Activated CD8-positive, alpha-beta T cell treated with anti-CD3 and anti-CD28 coated beads for 36 hours (primary cell): ENCODE measurements at regions not wholly inside any gene's neighbourhood (a gene's known extent, or its start where the extent isn't known, plus 50 kb on each side); places are given as distances from the start of the nearest gene placed in this dataset.

ENCODE experiments used
- ATAC-seq: fragments of 200-7000 bp; cut with Tn5 transposase; one replicate; pipeline ENCODE4 v1.10.0; 2021; ENCODE audit warnings: mild to moderate bottlenecking, moderate library complexity
- CTCF ChIA-PET: fragments of 350-600 bp; sonication (Branson Sonifier 250); formaldehyde crosslinking; loops from one replicate; lab custom pipeline; 2021; ENCODE audit warnings: antibody characterized with exemption; lab: Charles Lee
- POLR2A ChIA-PET: fragments of 350-600 bp; sonication (Branson Sonifier 250); formaldehyde crosslinking; loops from one replicate; lab custom pipeline; 2021; ENCODE audit warnings: antibody characterized with exemption; lab: Charles Lee
- DNase-seq: peaks from one replicate; pipeline ENCODE4 v3.0.0-alpha.2; 2020
- H3K27ac Mint-ChIP-seq: one replicate; pipeline ENCODE4 v1.8.0; 2021; ENCODE audit warnings: mild to moderate bottlenecking, mixed read lengths
- H3K27me3 Mint-ChIP-seq: one replicate; pipeline ENCODE4 v1.8.0; 2021; ENCODE audit warnings: mixed read lengths
- H3K36me3 Mint-ChIP-seq: one replicate; pipeline ENCODE4 v1.8.0; 2021; ENCODE audit warnings: low read depth, mixed read lengths
- H3K4me1 Mint-ChIP-seq: one replicate; pipeline ENCODE4 v1.8.0; 2021; ENCODE audit warnings: low read depth, mixed read lengths
- H3K4me3 Mint-ChIP-seq: one replicate; pipeline ENCODE4 v1.8.0; 2021; ENCODE audit warnings: mild to moderate bottlenecking, moderate library complexity, mixed read lengths
- H3K9me3 Mint-ChIP-seq: one replicate; pipeline ENCODE4 v1.8.0; 2021; ENCODE audit warnings: mixed read lengths
- CTCF ChIP-seq: fragments of 200-600 bp; IDR thresholded peaks from one replicate; pipeline ENCODE4 v1.8.0; 2022; ENCODE audit warnings: antibody characterized with exemption, mild to moderate bottlenecking
- intact Hi-C: fragments of 100-400 bp; cut with micrococcal nuclease; formaldehyde crosslinking; loops from one replicate; pipeline ENCODE4 v1.10.0; 2022

GRCh38 chr1:30645807-30646206, 77.6 kb downstream of the MATN1 start:
- Mint-ChIP-seq H3K9me3 (no peaks in the 10 kb centered on the region), H3K4me1 (peaks cover under 1% of the 10 kb centered on the region), H3K36me3 (no peaks in the 10 kb centered on the region), H3K4me3 (no peak overlapping the region), H3K27me3 (peaks cover 26% of the 10 kb centered on the region), H3K27ac (no peak overlapping the region)
- DNase-seq (no peak), ATAC-seq (no peak)
- intact Hi-C loops, result no loop called here
- ChIA-PET POLR2A (no interaction called here), CTCF (no interaction called here)
- TF ChIP-seq CTCF, result no peak

- Mint-ChIP-seq H3K4me3 (no peak overlapping the region), H3K27me3 (peaks cover 11% of the 10 kb centered on the region), H3K27ac (no peak overlapping the region), H3K36me3 (no peaks in the 10 kb centered on the region), H3K4me1 (no peaks in the 10 kb centered on the region), H3K9me3 (no peaks in the 10 kb centered on the region)
- DNase-seq, result no peak
- POLR2A ChIA-PET, result interaction anchor here (0.6 kb wide), 1 partner anchor 153 kb away, joined by 3 read pairs; no protein-coding TSS in a partner anchor
- no peak for TF ChIP-seq CTCF
- CTCF ChIA-PET, result no interaction called here
- intact Hi-C loops, result no loop called here
- ATAC-seq, result no peak
These were observed 80.8 kb downstream of the MATN1 start for GRCh38 chr1:30642391-30643120.

- Mint-ChIP-seq H3K27ac (no peak overlapping the region), H3K9me3 (no peaks in the 10 kb centered on the region), H3K4me3 (no peak overlapping the region), H3K36me3 (no peaks in the 10 kb centered on the region), H3K27me3 (peaks cover 11% of the 10 kb centered on the region), H3K4me1 (no peaks in the 10 kb centered on the region)
- ATAC-seq (no peak), DNase-seq (no peak)
- intact Hi-C loops, result no loop called here
- CTCF ChIA-PET, result no interaction called here
- POLR2A ChIA-PET, result interaction anchor here (0.6 kb wide), 1 partner anchor 153 kb away, joined by 3 read pairs; no protein-coding TSS in a partner anchor
- TF ChIP-seq CTCF, result no peak
These were observed 81.6 kb downstream of the MATN1 start for GRCh38 chr1:30641572-30642353.

- no peak for TF ChIP-seq CTCF
- ChIA-PET CTCF (no interaction called here), POLR2A (no interaction called here)
- Mint-ChIP-seq H3K36me3 (no peaks in the 10 kb centered on the region), H3K4me3 (no peak overlapping the region), H3K9me3 (no peaks in the 10 kb centered on the region), H3K27ac (no peak overlapping the region), H3K27me3 (peaks cover 3% of the 10 kb centered on the region), H3K4me1 (no peaks in the 10 kb centered on the region)
- intact Hi-C loops, result no loop called here
- DNase-seq (no peak), ATAC-seq (no peak)
These were observed 83.4 kb downstream of the MATN1 start for GRCh38 chr1:30639881-30640452.
